Mucosa of rectum (tissue), 2 donors: ENCODE measurements at regions not wholly inside any gene's neighbourhood (a gene's known extent, or its start where the extent isn't known, plus 50 kb on each side); places are given as distances from the start of the nearest gene placed in this dataset.

Experiments used
- H3K27ac ChIP-seq, 2 donors: one replicate each; pipeline ENCODE4 v1.7.0; 2013; ENCODE audit warnings: inconsistent platforms in 2 of 2, low read depth in 2 of 2, low read length in 2 of 2
- H3K27me3 ChIP-seq, 2 donors: one replicate each; pipeline ENCODE4 v1.7.0; 2013; ENCODE audit warnings: low read length in 2 of 2; ENCODE audit not compliant: control insufficient read depth in 2 of 2, insufficient read depth in 2 of 2
- H3K36me3 ChIP-seq, 2 donors: one replicate each; pipeline ENCODE4 v1.7.0; 2013; ENCODE audit warnings: low read length in 2 of 2; ENCODE audit not compliant: control insufficient read depth in 2 of 2, insufficient read depth in 2 of 2
- H3K4me1 ChIP-seq, 2 donors: one replicate each; pipeline ENCODE4 v1.7.0; 2013; ENCODE audit warnings: low read length in 2 of 2, mild to moderate bottlenecking in 1 of 2; ENCODE audit not compliant: control insufficient read depth in 2 of 2, insufficient read depth in 2 of 2
- H3K4me3 ChIP-seq, 2 donors: one replicate each; pipeline ENCODE4 v1.7.0; 2013; ENCODE audit warnings: low read length in 2 of 2
- H3K9ac ChIP-seq, 2 donors: one replicate each; pipeline ENCODE4 v1.7.0; 2013; ENCODE audit warnings: low read length in 2 of 2, low read depth in 1 of 2, mild to moderate bottlenecking in 1 of 2
- H3K9me3 ChIP-seq, 2 donors: one replicate each; pipeline ENCODE4 v1.7.0; 2013; ENCODE audit warnings: low read length in 2 of 2; ENCODE audit not compliant: control insufficient read depth in 2 of 2
- donor health status: healthy.
- donor health status: Normal muscosa, but diverticular disease.

DNA sequence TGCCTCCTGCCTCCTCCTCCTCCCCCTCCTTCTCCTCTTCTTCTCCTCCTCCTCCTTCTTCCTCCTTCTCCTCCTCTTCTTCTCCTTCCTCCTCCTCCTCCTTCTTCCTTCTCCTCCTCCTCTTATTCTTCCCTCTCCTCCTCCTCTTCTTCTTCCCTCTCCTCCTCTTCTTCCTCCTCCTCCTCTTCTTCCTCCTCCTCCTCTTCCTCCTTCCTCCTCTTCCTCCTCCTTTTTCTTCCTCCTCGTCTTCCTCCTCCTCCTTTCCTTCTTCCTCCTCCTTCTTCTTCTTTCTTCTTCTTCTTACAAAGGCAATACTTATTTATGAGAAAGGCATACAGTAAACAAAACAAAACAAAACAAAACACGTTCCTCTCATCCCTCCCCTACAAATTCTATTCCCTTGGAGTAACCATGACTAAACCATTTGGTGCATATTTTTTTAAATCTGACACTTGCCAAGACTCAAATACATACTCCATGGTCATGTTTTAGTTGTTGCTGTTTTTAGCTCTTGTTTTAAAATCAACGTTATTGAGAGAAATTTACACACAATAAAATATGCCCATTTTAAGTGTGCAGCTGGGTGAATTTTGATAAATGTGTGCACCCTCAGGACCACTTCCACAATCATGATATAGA lies 135.6 kb downstream of the FOXD1 start:
- Histone ChIP-seq H3K4me3 (no peak overlapping the region), H3K36me3 (no peaks in the 10 kb centered on the region), H3K9me3 (no peaks in the 10 kb centered on the region), H3K27me3 (peaks cover 39 to 51% of the 10 kb centered on the region in 2 donors), H3K9ac (no peak overlapping the region), H3K4me1 (no peaks in the 10 kb centered on the region), H3K27ac (no peak overlapping the region)

DNA sequence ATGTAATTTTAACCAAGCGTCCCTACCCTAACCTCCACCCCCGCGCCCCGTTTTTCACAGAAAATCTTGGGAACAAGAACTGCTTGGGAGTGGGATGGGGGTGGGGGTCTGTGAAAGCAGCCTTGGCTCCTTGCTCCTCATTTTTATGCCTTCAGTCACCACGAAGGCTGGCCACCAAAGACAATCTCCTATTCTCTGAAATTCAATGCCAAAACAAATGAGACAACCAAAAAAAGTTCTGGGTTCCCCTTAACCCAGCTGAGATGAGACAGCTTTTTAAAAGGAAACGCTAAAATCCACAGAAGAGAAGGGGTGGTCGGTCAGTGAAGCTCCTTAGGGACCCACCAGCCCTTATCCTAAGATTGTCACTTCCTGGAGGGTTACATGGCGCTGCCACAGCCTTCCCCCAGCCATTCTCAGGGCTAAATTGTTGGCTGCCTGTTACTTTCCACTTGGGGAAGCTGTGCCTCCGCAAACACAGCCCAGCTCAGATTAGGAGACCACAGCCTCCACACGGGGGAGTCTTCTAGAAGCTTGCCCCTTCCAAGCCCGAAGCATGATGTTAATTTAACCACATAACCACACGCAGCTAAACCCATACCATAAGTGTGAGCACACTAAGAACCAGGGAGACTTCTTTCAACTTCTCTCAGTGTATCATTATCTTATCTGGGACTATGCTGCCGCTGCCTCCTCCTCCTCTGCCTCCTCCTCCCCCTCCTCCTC lies 136.3 kb downstream of the FOXD1 start:
- no peak overlapping the region for H3K9ac ChIP-seq
- H3K27me3 ChIP-seq: peaks cover 39 to 52% of the 10 kb centered on the region in 2 donors
- H3K36me3 ChIP-seq: no peaks in the 10 kb centered on the region
- no peak overlapping the region for H3K4me3 ChIP-seq
- H3K4me1 ChIP-seq: no peaks in the 10 kb centered on the region
- H3K27ac ChIP-seq: no peak overlapping the region
- H3K9me3 ChIP-seq: no peaks in the 10 kb centered on the region

DNA sequence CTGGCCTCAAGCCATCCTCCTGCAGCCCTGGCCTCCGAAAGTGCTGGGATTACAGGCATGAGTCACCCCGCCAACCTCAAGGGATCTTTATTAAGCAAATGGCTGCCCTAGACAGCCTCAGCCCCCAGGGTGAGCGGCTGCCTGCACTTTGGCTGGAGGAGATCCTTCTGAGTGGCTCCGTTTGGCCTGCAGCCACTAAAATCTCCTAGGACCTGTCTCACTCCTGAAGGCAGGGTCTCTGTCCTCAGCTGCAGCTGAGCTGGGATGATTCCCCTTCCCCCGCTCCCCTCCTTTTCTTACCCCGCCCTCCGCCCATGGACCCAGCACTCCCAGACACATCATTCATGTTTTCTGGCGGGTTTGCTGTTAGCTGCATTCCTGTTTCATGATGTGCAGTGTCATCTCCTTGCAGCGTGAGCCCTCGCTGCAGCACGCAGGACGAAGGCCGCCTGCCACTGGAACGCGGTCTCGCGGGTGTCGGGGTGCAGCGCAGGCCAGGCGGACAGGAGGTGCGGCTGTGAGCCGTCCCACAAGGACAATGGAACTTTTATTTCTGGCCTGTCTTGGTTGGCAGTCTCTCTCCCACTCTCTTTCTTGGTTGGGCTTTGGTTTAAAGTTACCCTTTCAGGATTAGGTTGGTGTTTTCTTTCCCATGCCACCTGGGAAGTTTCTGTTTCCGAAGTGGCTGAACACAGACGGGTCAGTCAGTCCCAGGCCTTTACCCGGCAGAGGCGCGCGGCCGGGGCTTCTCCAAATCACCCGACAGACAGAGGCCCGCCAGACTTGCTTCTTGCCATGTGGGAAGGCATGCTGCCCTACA lies 137.1 kb downstream of the FOXD1 start:
- Histone ChIP-seq H3K4me3 (no peak overlapping the region), H3K36me3 (no peaks in the 10 kb centered on the region), H3K9ac (no peak overlapping the region), H3K4me1 (no peaks in the 10 kb centered on the region), H3K27me3 (peaks cover 39 to 54% of the 10 kb centered on the region in 2 donors), H3K27ac (no peak overlapping the region), H3K9me3 (no peaks in the 10 kb centered on the region)

DNA sequence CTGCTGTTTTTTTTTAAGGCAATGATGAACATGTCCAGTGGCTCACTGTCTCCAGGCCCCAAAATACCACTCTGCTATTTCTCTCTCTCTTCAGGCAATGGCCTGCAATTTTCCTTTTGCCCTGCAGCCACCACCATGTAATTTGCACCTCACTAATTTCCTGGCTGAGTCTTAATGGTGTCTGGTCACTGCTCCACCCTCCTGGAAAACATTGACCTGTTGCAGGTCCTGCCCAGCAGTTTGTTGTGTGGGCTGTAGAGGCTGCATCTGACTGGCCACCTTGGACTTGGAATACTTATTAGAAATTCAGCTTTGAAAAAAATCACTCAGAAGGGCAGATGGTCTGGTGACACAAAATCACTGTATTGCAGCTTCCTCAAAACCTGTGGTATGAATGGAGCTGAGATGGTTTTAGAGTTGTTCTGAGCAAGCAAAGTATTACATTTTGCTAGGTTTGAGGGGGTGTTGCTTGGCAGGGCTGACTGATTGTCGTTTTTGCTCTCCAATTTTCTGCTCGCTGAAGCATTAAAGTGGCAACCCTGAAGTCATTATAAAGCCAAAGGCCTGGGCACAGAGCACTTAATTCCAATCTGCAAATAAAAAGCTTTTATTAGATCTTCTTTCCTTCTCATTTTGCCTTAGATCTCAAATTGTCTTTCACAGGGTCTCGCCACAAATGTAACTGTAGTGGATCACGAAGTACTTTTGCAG lies 134.8 kb downstream of the TMEM174 start:
- Histone ChIP-seq H3K9ac (no peak overlapping the region), H3K27me3 (peaks cover 63 to 76% of the 10 kb centered on the region in 2 donors), H3K9me3 (no peaks in the 10 kb centered on the region), H3K27ac (no peak overlapping the region), H3K36me3 (no peaks in the 10 kb centered on the region), H3K4me1 (peaks cover 0 to 6% of the 10 kb centered on the region in 2 donors), H3K4me3 (no peak overlapping the region)

DNA sequence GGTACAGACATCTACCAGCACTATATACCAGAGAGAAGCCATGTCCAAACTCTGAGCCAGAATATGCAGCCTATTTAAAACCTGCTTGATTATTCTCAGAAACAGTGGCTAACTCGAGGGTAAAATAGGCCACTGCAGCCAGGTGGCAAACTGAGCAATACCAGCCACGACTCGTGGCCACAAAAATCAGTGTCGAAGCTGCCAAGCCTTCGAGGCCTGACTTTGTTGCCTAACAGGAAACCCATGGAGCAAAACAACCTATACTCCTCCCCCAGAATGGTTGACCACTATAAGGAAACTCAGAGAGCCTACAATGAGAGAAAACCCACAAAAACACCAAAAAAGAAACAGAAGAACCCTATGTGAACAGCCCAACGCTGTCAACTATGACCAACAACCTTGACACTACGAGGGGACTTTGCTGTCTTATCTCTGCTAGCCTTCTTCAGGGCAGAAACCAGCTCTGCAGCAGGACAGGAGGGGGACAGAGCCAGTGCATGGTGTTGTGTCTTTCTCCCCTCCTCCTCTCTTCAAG lies 133.8 kb downstream of the TMEM174 start:
- Histone ChIP-seq H3K4me3 (no peak overlapping the region), H3K9ac (no peak overlapping the region), H3K27me3 (peaks cover 62 to 75% of the 10 kb centered on the region in 2 donors), H3K36me3 (no peaks in the 10 kb centered on the region), H3K9me3 (no peaks in the 10 kb centered on the region), H3K4me1 (peaks cover 0 to 6% of the 10 kb centered on the region in 2 donors), H3K27ac (no peak overlapping the region)

DNA sequence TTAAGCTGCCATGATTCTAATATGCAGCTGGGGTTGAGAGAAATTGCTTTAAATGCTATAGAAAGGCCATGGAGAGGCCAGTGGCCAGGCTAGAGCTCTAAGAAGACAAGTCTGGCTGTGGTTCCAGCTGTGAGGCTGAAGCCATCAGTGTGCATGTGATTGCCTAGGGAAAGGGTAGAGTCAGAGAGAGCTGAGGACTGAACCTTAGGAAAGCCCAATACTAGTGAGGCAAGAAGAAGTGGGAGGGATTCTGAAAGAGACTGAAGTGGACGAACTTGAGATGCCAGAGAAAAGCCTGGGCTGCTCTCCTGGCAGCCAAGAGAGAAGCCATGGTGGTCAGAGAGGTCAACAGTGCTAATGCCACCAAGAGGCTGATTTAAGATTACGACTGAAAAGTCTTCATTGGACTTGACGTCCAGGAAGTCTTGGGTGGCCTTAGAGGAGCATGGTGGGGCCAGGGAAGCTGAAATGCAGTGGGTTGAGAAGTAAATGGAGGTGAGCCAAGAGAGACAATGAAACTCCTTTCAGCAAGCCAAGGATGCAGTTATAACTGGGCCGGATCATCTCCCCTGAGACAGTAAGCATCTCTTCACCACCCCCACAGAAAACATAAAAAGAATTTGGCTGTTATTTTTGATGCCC lies 133.2 kb downstream of the TMEM174 start:
- Histone ChIP-seq H3K9ac (no peak overlapping the region), H3K4me3 (no peak overlapping the region), H3K27me3 (peaks cover 63 to 76% of the 10 kb centered on the region in 2 donors), H3K36me3 (no peaks in the 10 kb centered on the region), H3K4me1 (peaks cover 0 to 6% of the 10 kb centered on the region in 2 donors), H3K27ac (no peak overlapping the region), H3K9me3 (no peaks in the 10 kb centered on the region)

DNA sequence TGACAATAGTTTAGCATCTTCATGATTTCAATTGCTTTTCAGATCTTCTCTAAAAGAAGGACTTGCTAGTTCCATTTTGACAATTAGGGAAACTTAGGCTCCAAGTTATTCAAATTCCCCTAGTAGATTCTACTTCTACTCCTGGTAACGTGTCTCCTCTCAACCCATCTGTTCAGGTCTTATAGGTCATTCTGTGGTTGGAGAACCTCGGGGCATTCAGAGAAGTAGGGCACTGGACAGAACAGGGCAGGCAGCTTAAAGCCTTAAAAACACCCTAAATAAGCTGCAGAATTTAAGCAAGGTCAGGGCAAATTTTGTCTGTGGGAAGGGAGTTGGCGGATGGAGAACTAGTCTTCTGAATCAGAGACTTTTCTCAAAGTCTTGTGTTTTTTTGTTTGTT lies 132.4 kb downstream of the TMEM174 start:
- H3K9ac ChIP-seq: no peak overlapping the region
- H3K9me3 ChIP-seq: peaks cover 0 to 1% of the 10 kb centered on the region in 2 donors
- H3K27me3 ChIP-seq: peaks cover 69 to 79% of the 10 kb centered on the region in 2 donors
- H3K4me1 ChIP-seq: peaks cover 0 to 6% of the 10 kb centered on the region in 2 donors
- H3K27ac ChIP-seq: no peak overlapping the region
- no peak overlapping the region for H3K4me3 ChIP-seq
- H3K36me3 ChIP-seq: no peaks in the 10 kb centered on the region

DNA sequence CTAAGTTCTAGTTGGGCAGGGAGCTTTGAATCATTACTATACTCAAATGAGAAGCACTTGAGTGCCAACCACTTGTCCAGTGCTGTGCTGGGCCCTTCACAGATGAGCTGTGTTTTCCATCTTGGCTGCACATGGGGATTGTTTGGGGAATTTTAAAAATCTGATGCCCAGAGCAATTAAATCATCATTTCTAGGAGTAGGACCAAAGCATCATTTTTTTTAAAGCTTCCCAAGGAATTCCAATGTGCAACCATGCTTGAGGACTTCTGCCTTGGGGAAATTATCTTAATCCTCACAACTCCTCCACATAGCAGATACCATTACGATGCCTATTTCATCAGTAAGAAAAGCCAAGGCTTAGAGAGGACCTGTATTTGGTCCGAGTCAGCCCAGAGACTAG lies 131.4 kb downstream of the TMEM174 start:
- Histone ChIP-seq H3K36me3 (no peaks in the 10 kb centered on the region), H3K27me3 (peaks cover 70 to 82% of the 10 kb centered on the region in 2 donors), H3K4me1 (peaks cover 0 to 6% of the 10 kb centered on the region in 2 donors), H3K9ac (no peak overlapping the region), H3K4me3 (no peak overlapping the region), H3K27ac (no peak overlapping the region), H3K9me3 (peaks cover 0 to 1% of the 10 kb centered on the region in 2 donors)
